Hypothalamus (tissue), 51 donors: ENCODE measurements at regions not wholly inside any gene's neighbourhood (a gene's known extent, or its start where the extent isn't known, plus 50 kb on each side); places are given as distances from the start of the nearest gene placed in this dataset.

Experiments
- DNase-seq, 51 donors: peaks; one replicate each; lab custom pipeline; 2025; lab: John Stamatoyannopoulos, UW

DNA sequence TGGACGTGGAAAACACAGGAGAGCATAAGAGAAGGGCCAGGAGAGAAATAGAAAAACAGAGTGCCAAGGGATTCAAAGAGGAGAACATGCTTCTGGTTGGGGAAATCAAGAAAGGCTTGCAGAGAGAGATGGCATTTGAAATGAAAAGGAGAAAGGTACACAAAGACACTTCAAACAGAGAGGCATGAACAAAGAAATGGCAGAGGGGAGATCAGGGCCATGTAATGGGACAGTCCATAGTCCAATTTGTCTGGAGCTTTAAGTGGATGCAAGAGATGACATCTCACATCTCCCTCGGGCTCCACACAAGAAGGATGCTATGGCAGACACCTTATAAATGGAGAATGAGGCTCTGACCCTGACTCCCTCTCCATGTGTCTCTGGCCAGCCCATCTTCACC, 331.1 kb downstream of the MLLT3 start:
- no peak for DNase-seq

DNA sequence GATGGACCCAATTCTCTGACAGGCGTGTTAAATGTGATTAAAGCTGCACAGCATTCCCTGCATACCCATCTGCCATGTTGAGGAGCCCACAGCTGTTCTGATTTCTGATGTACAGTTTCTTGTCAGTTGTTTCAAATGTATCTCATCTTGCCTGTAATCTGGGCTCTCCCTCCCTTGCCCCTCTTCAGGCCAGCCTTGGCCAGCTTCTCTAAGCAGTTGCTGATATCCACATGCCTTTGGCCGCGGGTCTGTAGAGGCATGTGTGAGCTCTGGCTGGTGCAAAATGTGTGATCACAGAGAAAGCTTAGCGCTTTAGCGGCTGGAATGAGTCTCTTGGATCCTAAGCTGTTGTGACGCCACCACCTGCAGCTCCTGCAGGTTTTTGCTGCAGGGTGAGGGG, 332.0 kb downstream of the MLLT3 start:
- peak in 1 of 51 donors; percentile 2 for DNase-seq

DNA sequence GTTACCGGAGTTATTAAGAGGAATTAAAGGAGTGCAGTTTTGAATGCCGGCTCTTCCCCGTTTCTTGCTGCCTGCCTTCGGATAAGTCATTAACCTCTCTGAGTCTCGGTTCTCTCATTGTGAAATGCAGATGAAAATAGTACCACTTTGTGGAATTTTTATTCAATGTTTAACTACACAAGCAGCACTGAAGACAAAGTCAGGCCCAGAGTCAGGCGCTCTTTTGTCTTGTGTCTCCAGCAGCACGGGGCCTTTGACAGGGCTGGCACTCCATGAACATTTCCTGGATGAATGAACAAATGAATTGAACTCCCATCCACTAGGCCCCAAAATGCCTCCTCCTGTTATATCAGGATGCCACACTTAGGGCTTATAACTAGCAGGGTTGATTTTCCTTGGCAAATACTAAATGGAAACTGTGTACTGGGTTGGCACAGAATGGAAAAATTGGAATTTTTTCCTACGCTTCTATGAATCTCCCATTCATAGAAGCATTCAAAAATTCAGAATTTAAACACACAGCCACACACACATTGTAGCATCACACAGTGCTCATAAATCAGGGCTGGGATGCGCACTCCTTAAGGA, 332.8 kb downstream of the MLLT3 start:
- peak in 7 of 51 donors; percentile 0 to 16 (median 1) for DNase-seq

DNA sequence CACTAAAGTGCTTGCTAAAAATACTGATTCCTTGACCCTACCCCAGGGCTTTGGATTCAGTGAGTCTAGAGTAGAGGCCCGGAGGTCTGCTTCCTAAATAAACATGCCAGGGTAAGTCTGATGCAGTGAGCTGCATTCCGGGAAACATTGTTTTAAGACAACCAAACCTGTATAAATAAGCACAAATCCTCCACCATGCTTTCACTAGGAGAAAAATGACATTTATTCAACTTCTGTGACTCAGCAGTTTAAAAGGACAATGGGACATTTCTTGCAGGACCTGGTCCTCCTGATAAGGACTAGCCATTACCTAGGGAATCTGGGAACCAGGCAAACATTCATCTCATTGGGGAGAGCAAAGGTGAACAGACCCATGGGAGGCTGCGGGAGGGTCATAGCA, 335.3 kb downstream of the MLLT3 start:
- DNase-seq = no peak

DNA sequence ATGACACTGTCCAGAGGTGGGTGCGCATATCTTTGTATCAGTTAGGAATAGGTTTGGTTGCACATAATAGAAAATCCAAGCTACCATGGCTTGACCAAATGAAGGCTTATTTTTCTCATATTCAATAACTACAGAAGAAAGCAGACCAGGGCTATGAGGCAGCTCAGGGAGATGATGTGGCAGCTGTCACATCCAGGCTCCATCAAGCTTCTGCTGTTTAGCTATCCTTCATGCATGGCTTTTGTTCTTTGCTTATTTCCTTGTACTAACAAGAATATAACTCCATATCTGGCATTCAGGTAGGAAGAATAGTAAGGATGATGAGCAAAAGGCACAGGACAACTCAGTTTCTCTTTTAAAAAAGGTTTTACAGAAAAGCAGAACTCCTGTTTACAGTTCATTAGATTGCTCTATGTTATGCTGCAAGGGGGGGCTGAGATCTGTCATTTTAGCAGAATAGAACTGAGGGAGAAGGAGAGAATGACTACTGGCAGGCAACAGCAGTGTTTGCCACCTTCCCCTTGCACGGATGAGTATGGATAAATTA, 336.1 kb downstream of the MLLT3 start:
- no peak for DNase-seq

DNA sequence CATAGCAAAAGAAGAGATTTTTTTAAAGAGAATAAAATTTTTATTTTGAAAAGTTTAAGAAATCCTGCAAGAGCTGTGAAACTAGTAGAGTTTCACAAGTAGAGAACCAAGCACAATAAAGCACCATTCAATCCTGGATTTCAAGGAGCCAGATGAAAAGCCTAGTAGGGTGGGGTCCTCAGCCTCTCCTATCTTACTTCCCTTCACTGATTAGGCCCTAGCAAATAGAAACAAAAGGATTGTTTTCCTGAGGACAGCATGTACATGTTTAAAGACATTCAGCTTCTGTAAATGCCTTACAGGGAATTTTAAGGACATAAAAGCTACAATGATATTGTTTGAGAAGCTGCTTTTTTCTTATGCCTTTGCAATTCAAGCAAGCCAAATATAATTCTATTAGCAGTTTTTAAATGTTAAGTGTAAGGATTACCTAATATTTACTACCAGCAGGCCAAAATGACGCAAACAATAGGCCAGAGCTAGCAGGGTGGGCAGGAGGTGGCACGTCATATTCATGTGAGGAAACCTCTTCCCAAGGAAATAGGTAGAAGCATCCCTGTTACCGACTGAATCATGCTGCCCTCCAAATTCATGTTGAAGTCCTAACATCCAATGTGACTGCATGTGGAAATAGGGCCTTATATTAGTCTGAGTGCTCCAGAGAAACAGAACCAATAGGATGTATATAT, 337.6 kb downstream of the MLLT3 start:
- DNase-seq = no peak

DNA sequence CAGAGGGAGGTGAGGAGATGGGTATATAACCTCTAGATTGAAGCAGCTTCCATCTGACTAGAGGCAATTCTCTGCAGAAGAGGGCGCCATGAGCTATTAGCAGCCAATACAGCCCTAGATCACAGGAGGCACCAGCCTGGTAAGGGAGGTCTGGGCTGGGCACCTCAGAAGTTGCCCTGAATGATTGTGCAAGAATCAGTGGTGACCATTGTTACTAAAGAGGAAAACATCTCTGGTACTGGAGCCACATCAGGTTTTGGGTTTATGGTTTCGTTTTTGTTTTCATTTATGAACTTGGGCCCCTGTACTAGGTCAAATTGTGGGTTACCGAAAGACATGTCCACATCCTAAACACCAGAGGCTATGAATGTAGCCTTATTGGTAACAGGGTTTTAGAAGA, 342.0 kb downstream of the MLLT3 start:
- DNase-seq = no peak

DNA sequence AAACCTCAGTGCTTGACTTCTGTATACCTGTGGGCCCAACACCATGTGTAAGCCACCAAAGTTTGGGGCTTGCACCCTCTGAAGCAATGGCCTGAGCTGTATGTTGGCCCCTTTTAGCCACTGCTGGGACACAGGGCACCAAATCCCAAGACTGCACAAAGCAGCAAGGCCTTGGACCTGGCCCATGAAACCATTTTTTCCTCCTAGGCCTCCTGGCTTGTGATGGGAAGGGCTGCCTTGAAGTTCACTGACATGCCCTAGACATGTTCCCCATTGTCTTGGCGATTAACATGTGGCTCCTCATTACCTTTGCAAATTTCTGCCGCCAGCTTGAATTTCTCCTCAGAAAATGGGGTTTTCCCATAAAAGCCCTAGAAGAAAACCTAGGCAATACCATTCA, 345.5 kb downstream of the MLLT3 start:
- no peak for DNase-seq

DNA sequence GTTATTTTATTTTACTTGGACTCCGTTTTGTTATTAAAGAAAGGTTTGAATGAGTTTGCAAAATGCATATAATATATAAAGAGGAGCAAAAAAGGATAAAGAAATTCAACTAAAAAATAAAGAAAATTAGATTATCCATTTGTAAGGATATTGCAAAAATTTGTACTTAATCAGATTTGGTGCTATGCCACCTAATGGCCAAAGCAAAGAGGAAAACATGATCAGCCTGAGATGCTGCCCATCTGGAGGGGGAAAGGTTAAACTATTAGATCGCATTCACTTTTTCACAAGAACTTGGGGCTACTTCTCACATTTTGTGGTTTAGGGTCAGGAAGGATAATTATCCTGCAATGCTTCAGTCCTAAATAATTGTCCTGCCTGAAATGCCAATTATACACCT, 350.6 kb downstream of the MLLT3 start:
- DNase-seq = no peak

DNA sequence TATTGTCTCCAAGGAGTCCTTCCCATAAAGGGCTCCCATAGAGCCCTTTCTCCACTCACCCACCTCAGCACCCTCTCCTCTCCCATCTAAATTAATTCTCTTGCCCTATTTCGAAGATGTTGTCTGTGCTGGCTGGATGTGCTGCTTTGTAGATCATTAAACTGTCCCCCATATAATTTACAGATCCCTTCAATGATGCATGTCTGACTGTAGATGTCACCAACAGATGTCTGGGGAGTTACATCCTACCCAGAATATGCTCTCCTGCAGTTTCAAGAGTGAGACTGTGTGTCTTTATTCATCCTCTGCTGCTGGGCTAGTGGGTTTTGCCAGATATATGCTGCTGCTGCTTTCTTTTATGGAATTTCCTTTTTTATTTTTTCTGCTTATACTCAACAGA, 351.2 kb downstream of the MLLT3 start:
- DNase-seq = no peak

DNA sequence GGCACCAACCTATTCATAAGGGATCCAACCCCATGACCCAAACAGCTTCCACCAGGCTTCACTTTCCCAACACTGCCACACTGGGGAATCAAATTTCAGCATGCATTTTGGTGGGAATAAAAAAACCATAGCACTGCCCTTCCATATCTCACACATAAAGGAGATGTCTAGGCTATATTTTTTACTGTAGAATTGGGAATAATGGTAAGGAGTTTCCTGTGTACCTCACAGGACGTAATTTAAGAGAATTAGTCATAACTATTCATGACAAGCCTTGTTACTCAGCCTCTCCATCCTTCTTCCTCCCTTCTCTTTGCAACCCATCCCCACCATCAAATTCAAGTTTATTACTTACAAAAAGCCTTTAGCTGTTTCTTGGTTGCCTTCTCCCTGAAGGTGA, 352.1 kb downstream of the MLLT3 start:
- no peak for DNase-seq

DNA sequence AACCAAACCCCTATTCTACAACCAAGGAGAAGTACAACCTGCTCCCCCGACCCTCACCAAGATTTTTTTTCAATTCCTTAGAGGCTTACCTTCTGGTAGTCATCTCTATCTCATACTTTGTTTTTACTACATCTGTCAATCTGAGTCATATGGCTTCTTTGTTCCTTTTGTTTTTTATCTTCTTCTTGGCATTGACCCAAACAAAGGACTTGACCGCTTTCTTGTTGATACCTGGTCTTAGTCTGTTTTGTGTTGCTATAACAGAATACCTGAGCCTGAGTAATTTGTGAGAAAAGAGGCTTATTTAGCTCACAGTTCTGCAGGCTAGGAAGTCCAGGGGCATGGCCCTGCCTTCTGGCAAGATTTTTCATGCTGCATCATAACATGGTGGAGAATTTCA, 352.7 kb downstream of the MLLT3 start:
- DNase-seq = no peak

DNA sequence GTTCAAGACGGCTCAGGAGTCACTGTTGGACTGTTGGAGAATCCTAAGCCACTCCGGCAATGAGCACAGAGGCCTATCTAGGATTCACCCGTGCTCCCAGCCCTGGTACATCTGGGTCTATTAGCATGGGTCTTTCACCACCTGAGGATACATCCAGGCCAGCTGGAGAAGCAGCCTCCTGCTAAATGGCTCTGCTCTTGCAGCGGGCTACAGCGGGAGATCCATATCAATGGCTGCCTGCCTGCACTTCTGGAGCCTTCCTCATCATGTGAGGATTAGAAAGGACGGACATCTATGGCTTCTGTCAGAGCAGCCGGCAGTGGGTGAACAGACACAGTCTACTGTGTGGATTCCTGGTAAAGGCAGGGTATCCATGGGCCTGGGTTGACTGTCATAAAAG, 357.4 kb downstream of the MLLT3 start:
- no peak for DNase-seq

DNA sequence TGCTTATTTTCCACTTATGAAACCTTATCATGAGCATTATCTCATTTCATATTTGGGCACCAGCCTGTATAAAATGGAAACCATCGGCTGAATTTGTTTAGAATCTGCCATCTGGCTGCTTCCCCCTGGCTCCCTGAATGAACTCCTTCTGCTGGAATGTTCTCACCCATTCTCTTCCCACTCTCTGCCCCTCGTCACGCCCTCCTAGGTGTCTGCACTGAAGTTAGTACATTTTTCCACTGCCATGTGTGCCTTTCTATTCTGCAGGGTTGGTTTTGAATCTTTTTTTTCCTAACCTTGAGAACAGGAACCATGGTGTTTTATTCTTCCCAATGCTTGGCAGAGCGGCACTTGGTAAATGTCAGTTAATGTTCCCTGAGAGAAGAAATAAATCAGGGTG, 359.7 kb downstream of the MLLT3 start:
- DNase-seq = no peak

DNA sequence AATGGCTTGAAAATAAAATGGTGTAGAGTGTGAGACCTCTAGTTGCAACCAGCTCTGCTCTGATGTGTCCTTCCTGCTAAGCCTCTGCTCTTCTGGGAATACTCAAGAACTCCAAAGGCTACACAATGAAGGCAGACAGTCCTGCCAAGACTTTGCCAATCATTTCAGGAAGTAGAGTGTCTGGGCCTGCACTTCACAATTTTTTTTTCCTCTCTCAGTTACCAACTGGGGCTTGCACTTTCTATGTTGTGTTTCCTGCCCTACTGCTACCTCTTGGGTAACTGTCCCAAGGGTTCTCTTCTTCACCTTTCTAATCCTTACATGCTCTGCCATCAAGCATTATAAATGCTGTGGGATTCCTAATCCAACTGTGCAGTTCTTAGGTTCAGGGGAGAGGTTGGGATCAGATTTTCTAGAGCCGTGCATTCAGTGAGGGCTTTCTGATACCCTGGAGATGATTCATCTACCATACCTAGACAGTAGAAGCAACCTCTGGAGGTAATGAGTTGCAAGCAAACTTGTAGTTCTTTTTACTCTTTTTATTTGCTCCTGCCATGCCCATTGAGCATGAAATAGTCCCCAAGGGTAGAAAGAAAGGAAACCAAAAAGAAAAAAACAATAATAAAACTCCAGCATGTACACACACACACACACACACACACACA, 365.9 kb downstream of the MLLT3 start:
- no peak for DNase-seq

DNA sequence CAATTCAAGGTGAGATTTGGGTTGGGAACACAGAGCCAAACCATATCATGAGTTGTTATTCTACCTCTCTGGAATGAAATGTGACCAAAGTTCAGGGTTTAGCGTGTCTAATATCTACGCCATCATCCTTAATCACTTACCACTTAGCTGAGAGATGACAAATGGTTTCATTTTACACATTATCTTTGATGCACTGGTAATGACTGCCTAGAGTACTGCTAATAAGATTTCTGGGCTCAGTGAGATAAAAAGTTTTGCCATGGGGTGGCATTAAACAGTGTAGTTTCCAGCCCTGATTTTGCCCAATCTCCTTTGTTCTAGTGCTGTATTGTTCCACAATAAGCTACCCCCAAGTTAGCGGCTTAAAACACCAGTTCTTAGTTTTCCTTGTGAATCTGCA, 367.2 kb downstream of the MLLT3 start:
- DNase-seq = no peak

DNA sequence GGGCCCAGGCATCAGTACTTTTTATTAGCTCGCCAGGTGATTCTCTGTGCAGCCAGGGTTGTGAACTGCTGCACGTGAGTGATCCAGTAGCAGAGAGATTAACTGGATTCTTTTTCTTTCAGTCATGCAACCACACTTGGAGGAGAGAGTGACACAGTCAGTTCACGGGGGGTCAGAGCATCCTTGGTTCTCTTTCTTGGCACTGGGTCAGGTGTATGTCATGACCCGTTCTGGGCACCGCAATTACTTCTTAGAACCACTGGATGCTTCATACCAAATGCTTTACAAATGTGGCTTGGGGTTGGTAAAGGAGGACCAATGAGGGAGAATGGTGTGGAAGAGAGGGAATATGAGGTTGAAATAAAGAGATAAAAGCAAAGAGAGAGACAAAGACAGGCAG, 368.7 kb downstream of the MLLT3 start:
- no peak for DNase-seq

DNA sequence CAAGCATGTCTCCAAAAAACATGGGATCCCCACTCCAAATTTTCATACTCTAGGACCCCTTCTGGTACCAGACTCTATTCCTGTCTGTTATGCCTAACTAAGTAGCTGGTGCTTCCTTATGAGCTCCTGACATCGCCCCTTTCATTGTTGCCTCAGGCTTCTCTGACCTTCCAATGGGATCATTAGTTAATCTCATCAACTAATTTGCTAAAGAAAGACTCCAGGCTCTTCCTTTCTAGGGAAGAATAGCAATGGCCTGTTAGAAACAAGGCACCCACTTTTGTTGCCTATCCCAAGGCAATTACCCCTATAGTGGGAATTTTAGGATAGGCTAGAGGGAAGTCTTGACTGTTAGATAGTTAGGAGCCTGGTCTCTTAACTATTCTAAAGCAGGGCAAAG, 369.5 kb downstream of the MLLT3 start:
- DNase-seq = no peak

DNA sequence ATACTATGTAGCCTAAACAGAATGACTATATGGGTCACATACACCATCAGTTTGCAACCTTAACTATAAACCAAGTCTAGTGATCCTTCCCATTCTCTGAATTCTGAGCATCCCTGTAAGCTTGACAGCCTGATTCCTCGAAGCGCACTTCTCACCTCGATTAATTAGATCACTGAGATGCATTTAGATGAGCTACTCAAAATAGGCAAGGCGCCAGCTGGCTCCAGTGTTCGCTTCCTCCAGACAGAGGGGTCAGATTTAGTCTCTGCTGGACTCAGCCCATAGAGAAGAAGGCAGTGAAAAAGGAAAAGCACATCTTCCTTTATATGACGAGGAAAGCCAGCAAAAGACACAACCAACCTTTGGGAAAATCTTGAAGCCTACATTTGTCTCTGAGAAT, 371.5 kb downstream of the MLLT3 start:
- DNase-seq = no peak

DNA sequence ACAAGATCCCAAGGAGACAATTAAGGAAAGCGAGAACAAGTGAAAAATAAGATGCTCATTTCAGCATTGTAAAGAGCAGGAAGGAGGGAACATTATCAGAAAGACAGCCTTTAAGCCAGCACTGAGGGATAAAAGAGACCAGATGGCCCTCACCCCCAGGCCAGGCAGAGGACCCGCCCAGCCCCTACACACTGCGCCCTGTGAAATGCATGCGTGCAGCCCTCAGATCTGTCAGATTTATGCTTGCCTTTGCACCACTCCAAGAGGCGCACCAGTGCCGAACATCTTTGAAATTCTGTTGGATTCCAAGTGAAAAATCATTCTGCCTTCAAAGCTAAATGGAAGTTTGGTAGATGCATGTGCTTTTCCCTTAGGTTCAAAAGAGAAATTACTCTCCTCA, 378.0 kb downstream of the MLLT3 start:
- no peak for DNase-seq

DNA sequence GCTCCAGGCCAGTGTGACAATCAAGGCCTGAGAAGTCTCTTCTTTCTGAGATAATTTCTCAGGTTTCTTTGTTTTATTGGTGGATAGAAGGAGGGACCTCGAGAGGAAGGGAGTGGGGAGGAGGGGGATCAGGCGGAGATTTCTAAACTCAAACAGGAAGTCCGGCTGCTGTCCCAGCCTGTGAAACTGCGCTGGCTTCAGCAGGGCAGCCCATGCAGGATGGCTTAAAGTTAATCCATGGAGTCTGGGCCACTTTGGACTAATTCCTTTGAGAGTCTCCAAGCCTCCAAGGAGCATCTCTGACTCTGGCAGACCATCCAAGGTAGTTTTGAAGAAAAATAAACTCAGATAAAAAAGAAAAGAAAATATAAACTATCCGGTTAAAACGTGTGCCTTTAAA, 378.5 kb downstream of the MLLT3 start:
- DNase-seq = no peak

DNA sequence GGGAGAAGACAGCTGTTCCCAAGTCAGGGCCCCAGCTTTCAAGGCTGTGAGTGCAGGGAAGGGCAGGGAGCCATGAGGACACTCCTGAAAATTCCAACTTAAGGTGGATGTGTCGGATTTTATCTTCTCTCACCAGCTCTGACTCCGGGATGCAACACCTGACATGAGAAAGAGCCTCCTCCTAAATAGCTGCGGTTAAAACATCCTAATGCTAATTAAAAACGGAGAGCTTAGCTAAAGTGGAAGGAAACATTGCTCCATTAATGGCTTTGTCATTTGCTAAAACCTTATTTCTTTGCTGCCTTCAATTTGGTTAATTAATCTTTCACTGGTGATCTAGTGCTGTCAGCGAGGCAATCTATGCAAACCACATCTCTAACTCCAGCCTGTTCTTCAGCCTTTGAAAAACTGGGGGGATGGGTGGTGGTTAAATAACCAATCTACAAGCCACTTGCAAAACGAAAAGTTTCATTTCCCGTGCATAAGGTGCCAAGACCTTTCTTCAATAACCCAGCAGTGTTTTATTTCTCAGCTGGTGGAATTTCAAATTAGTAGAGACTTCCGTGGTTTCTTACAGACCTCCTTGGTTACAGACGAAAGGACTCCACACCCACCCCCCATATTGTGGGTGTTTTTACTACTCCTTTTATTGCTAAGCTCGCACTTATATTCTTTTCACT, 379.6 kb downstream of the MLLT3 start:
- DNase-seq = no peak
